ENCODE measurements at regions not wholly inside any gene's neighbourhood (a gene's known extent, or its start where the extent isn't known, plus 50 kb on each side); places are given as distances from the start of the nearest gene placed in this dataset.

- no peak for TF ChIP-seq MXD4 (CRISPR knock-in tag; IDR thresholded peaks at IDR 0.05; ENCODE audit: borderline replicate concordance)
These were observed 404.2 kb downstream of the ETNK1 start (continued) for GRCh38 chr12:23029185-23029584.

GRCh38 chr12:23039834-23040233 is 414.9 kb downstream of the ETNK1 start:
- DNase-seq (ENCODE audit: low spot score) (no peak), ATAC-seq (no peak)
- no peaks in the 10 kb centered on the region for H3K27me3 Mint-ChIP-seq (ENCODE audit: low read depth)
- H3K27ac Mint-ChIP-seq, result no peak overlapping the region
- TF ChIP-seq PRRX2 (CRISPR knock-in tag; IDR thresholded peaks at IDR 0.05), result no peak
- no peak for TF ChIP-seq NFE2L1 (CRISPR knock-in tag; IDR thresholded peaks at IDR 0.05)
- H3K4me1 Mint-ChIP-seq, result peaks cover 24% of the 10 kb centered on the region
- ChIA-PET CTCF (no interaction called here), POLR2A (no interaction called here)
- H3K4me3 Mint-ChIP-seq, result no peak overlapping the region
- H3K9me3 Mint-ChIP-seq, result peaks cover 5% of the 10 kb centered on the region
- H3K36me3 Mint-ChIP-seq, result no peaks in the 10 kb centered on the region

GRCh38 chr12:23041774-23042173 is 416.8 kb downstream of the ETNK1 start:
- Mint-ChIP-seq H3K9me3 (peaks cover 5% of the 10 kb centered on the region), H3K27me3 (ENCODE audit: low read depth) (no peaks in the 10 kb centered on the region), H3K36me3 (no peaks in the 10 kb centered on the region), H3K4me3 (no peak overlapping the region), H3K4me1 (peaks cover 24% of the 10 kb centered on the region), H3K27ac (no peak overlapping the region)
- POLR2A ChIA-PET, result interaction anchor here (0.6 kb wide), 2 partner anchors 146 to 416 kb away, joined by 4 to 6 read pairs; no protein-coding TSS in a partner anchor
- no peak for DNase-seq (ENCODE audit: low spot score)
- CTCF ChIA-PET, result no interaction called here
- ATAC-seq, result no peak
- no peak for TF ChIP-seq ATF1 (CRISPR knock-in tag; IDR thresholded peaks at IDR 0.05)
- TF ChIP-seq MYBL2 (CRISPR knock-in tag; IDR thresholded peaks at IDR 0.05), result no peak
- TF ChIP-seq ZNF263 (CRISPR knock-in tag; IDR thresholded peaks at IDR 0.05; ENCODE audit: low read depth), result no peak
- TF ChIP-seq, protein P1, sequence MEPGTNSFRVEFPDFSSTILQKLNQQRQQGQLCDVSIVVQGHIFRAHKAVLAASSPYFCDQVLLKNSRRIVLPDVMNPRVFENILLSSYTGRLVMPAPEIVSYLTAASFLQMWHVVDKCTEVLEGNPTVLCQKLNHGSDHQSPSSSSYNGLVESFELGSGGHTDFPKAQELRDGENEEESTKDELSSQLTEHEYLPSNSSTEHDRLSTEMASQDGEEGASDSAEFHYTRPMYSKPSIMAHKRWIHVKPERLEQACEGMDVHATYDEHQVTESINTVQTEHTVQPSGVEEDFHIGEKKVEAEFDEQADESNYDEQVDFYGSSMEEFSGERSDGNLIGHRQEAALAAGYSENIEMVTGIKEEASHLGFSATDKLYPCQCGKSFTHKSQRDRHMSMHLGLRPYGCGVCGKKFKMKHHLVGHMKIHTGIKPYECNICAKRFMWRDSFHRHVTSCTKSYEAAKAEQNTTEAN (CRISPR knock-in tag; IDR thresholded peaks at IDR 0.05), result no peak
- TF ChIP-seq ZMAT4 (CRISPR knock-in tag; IDR thresholded peaks at IDR 0.05), result no peak
- TF ChIP-seq CREM (CRISPR knock-in tag; IDR thresholded peaks at IDR 0.05), result no peak
- no peak for TF ChIP-seq TCF7 (CRISPR knock-in tag; IDR thresholded peaks at IDR 0.05; ENCODE audit: low read depth)
- TF ChIP-seq IRF2 (CRISPR knock-in tag; IDR thresholded peaks at IDR 0.05; ENCODE audit: borderline replicate concordance, low read depth), result no peak
- no peak for TF ChIP-seq RORB (CRISPR knock-in tag; IDR thresholded peaks at IDR 0.05)

- Mint-ChIP-seq H3K4me1 (peaks cover 25% of the 10 kb centered on the region), H3K9me3 (no peaks in the 10 kb centered on the region), H3K4me3 (no peak overlapping the region), H3K36me3 (no peaks in the 10 kb centered on the region), H3K27me3 (ENCODE audit: low read depth) (no peaks in the 10 kb centered on the region), H3K27ac (no peak overlapping the region)
- ATAC-seq (no peak), DNase-seq (ENCODE audit: low spot score) (no peak)
- CTCF ChIA-PET, result no interaction called here
- POLR2A ChIA-PET, result no interaction called here
- TF ChIP-seq CDX4 (CRISPR knock-in tag; IDR thresholded peaks at IDR 0.05; ENCODE audit: borderline replicate concordance) (no peak), IRF2 (CRISPR knock-in tag; IDR thresholded peaks at IDR 0.05; ENCODE audit: borderline replicate concordance, low read depth) (no peak), ZNF425 (CRISPR knock-in tag; conservative IDR thresholded peaks at IDR 0.05) (no peak), IRF1 (CRISPR knock-in tag; IDR thresholded peaks at IDR 0.05) (no peak), TEAD1 (CRISPR knock-in tag; IDR thresholded peaks at IDR 0.05) (no peak), CREB1 (CRISPR knock-in tag; IDR thresholded peaks at IDR 0.05) (no peak), EMX1 (CRISPR knock-in tag; IDR thresholded peaks at IDR 0.05) (no peak), NR2C2 (CRISPR knock-in tag; IDR thresholded peaks at IDR 0.05) (no peak)
- TF ChIP-seq, protein P2, sequence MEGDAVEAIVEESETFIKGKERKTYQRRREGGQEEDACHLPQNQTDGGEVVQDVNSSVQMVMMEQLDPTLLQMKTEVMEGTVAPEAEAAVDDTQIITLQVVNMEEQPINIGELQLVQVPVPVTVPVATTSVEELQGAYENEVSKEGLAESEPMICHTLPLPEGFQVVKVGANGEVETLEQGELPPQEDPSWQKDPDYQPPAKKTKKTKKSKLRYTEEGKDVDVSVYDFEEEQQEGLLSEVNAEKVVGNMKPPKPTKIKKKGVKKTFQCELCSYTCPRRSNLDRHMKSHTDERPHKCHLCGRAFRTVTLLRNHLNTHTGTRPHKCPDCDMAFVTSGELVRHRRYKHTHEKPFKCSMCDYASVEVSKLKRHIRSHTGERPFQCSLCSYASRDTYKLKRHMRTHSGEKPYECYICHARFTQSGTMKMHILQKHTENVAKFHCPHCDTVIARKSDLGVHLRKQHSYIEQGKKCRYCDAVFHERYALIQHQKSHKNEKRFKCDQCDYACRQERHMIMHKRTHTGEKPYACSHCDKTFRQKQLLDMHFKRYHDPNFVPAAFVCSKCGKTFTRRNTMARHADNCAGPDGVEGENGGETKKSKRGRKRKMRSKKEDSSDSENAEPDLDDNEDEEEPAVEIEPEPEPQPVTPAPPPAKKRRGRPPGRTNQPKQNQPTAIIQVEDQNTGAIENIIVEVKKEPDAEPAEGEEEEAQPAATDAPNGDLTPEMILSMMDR (IDR thresholded peaks at IDR 0.05), result no peak
- TF ChIP-seq, protein P3, sequence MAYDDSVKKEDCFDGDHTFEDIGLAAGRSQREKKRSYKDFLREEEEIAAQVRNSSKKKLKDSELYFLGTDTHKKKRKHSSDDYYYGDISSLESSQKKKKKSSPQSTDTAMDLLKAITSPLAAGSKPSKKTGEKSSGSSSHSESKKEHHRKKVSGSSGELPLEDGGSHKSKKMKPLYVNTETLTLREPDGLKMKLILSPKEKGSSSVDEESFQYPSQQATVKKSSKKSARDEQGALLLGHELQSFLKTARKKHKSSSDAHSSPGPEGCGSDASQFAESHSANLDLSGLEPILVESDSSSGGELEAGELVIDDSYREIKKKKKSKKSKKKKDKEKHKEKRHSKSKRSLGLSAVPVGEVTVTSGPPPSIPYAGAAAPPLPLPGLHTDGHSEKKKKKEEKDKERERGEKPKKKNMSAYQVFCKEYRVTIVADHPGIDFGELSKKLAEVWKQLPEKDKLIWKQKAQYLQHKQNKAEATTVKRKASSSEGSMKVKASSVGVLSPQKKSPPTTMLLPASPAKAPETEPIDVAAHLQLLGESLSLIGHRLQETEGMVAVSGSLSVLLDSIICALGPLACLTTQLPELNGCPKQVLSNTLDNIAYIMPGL (CRISPR knock-in tag; IDR thresholded peaks at IDR 0.05), result no peak
These were observed 418.7 kb downstream of the ETNK1 start for GRCh38 chr12:23043646-23044045.
